ENCODE measurements at regions not wholly inside any gene's neighbourhood (a gene's known extent, or its start where the extent isn't known, plus 50 kb on each side); places are given as distances from the start of the nearest gene placed in this dataset.

- TF ChIP-seq HDGF (IDR thresholded peaks at IDR 0.05; ENCODE audit: borderline replicate concordance) (no peak), SUZ12 (IDR thresholded peaks at IDR 0.05) (no peak), SP1 (IDR thresholded peaks at IDR 0.05) (no peak)
Measured at GRCh38 chr5:25439025-25439424, 794.2 kb upstream of the CDH10 start.
